Smooth muscle cell (in vitro differentiated cells): ENCODE measurements at regions not wholly inside any gene's neighbourhood (a gene's known extent, or its start where the extent isn't known, plus 50 kb on each side); places are given as distances from the start of the nearest gene placed in this dataset.

ENCODE experiments used
- DNase-seq: peaks from one replicate; lab custom pipeline; 2025; ENCODE audit not compliant: unreplicated experiment; lab: John Stamatoyannopoulos, UW
- H2AFZ ChIP-seq: fragments of 200-600 bp; sonication (generic); 2 replicates; pipeline ENCODE4 v1.6.0; 2016; ENCODE audit warnings: antibody characterized with exemption, low read depth, mild to moderate bottlenecking
- H3F3A ChIP-seq: fragments of 200-600 bp; sonication (generic); 2 replicates; pipeline ENCODE4 v1.6.0; 2017; ENCODE audit warnings: antibody characterized with exemption, low read depth
- H3K27ac ChIP-seq: fragments of 200-600 bp; sonication (generic); 2 replicates; pipeline ENCODE4 v1.5.1; 2016; ENCODE audit warnings: low read depth, mild to moderate bottlenecking
- H3K27me3 ChIP-seq: fragments of 200-600 bp; sonication (generic); 2 replicates; pipeline ENCODE4 v1.6.1; 2016; ENCODE audit warnings: low read depth, mild to moderate bottlenecking
- H3K36me3 ChIP-seq: fragments of 200-600 bp; sonication (generic); 2 replicates; pipeline ENCODE4 v1.5.1; 2016; ENCODE audit warnings: low read depth
- H3K4me1 ChIP-seq: fragments of 200-600 bp; sonication (generic); 2 replicates; pipeline ENCODE4 v1.5.1; 2016; ENCODE audit warnings: low read depth
- H3K4me2 ChIP-seq: fragments of 200-600 bp; sonication (generic); 2 replicates; pipeline ENCODE4 v1.6.0; 2016; ENCODE audit warnings: mild to moderate bottlenecking
- H3K4me3 ChIP-seq: fragments of 200-600 bp; sonication (generic); 2 replicates; pipeline ENCODE4 v1.5.1; 2016; ENCODE audit warnings: mild to moderate bottlenecking
- H3K79me2 ChIP-seq: fragments of 200-600 bp; sonication (generic); 2 replicates; pipeline ENCODE4 v1.6.0; 2016; ENCODE audit warnings: low read depth, mild to moderate bottlenecking
- H3K9ac ChIP-seq: fragments of 200-600 bp; sonication (generic); 2 replicates; pipeline ENCODE4 v1.6.0; 2016; ENCODE audit warnings: low read depth
- H3K9me3 ChIP-seq: fragments of 200-600 bp; sonication (generic); replicated peaks from 2 replicates; pipeline ENCODE4 v1.5.1; 2016; ENCODE audit warnings: low read depth
- H4K20me1 ChIP-seq: fragments of 200-600 bp; sonication (generic); 2 replicates; pipeline ENCODE4 v1.6.0; 2016; ENCODE audit warnings: low read depth
- CTCF ChIP-seq: fragments of 200-600 bp; sonication (generic); IDR thresholded peaks from 2 replicates; pipeline ENCODE4 v1.5.1; 2017; ENCODE audit warnings: borderline replicate concordance, mild to moderate bottlenecking, antibody characterized with exemption; ENCODE audit not compliant: insufficient read depth, poor library complexity, severe bottlenecking
- WGBS: methylation state at CpG from one replicate; pipeline ENCODE4 v1.1.7; 2016; ENCODE audit warnings: low lambda C conversion rate; 5-methylcytosine and 5-hydroxymethylcytosine counted together

GRCh38 chr4:30024526-30024925 lies 695.6 kb upstream of the PCDH7 start:
- Histone ChIP-seq H3K4me1 (no peaks in the 10 kb centered on the region), H4K20me1 (no peaks in the 10 kb centered on the region), H3F3A (no peaks in the 10 kb centered on the region), H3K27ac (no peak overlapping the region), H3K9ac (no peak overlapping the region), H2AFZ (no peak overlapping the region), H3K27me3 (no peaks in the 10 kb centered on the region), H3K9me3 (no peaks in the 10 kb centered on the region), H3K36me3 (no peaks in the 10 kb centered on the region), H3K4me2 (no peak overlapping the region), H3K79me2 (no peaks in the 10 kb centered on the region), H3K4me3 (no peak overlapping the region)
- no peak for TF ChIP-seq CTCF
- DNase-seq, result no peak
- WGBS, result 90% methylated on average over 2 of the region's 2 CpGs

- Histone ChIP-seq H3K4me1 (no peaks in the 10 kb centered on the region), H4K20me1 (no peaks in the 10 kb centered on the region), H2AFZ (no peak overlapping the region)
Measured at GRCh38 chr4:30028826-30029225, 691.3 kb upstream of the PCDH7 start.

GRCh38 chr4:30056016-30056766 lies 664.0 kb upstream of the PCDH7 start:
- no peak for TF ChIP-seq CTCF
- H3K27me3 ChIP-seq, result no peaks in the 10 kb centered on the region
- WGBS, result 86% methylated on average over 5 of the region's 5 CpGs
- H3K36me3 ChIP-seq, result no peaks in the 10 kb centered on the region
- peaks cover 6% of the 10 kb centered on the region for H3K4me1 ChIP-seq
- no peaks in the 10 kb centered on the region for H3F3A ChIP-seq
- no peak overlapping the region for H3K27ac ChIP-seq
- H4K20me1 ChIP-seq, result no peaks in the 10 kb centered on the region
- H3K4me3 ChIP-seq, result no peak overlapping the region
- no peak overlapping the region for H3K4me2 ChIP-seq
- no peak for DNase-seq
- H3K9ac ChIP-seq, result no peak overlapping the region
- no peaks in the 10 kb centered on the region for H3K79me2 ChIP-seq
- H2AFZ ChIP-seq, result no peak overlapping the region
- H3K9me3 ChIP-seq, result no peaks in the 10 kb centered on the region

More at GRCh38 chr4:30028826-30029225, 691.3 kb upstream of the PCDH7 start:
- no peaks in the 10 kb centered on the region for H3K79me2 ChIP-seq
- TF ChIP-seq CTCF, result no peak
- no peak overlapping the region for H3K9ac ChIP-seq
- no peaks in the 10 kb centered on the region for H3K9me3 ChIP-seq
- H3K27ac ChIP-seq, result no peak overlapping the region
- no peaks in the 10 kb centered on the region for H3K36me3 ChIP-seq
- H3K4me2 ChIP-seq, result no peak overlapping the region
- no peaks in the 10 kb centered on the region for H3F3A ChIP-seq
- DNase-seq, result no peak
- H3K27me3 ChIP-seq, result no peaks in the 10 kb centered on the region
- H3K4me3 ChIP-seq, result no peak overlapping the region

- no peaks in the 10 kb centered on the region for H3K79me2 ChIP-seq
- no peaks in the 10 kb centered on the region for H3K27me3 ChIP-seq
- H3K4me2 ChIP-seq, result no peak overlapping the region
- no peak overlapping the region for H2AFZ ChIP-seq
- DNase-seq, result no peak
- no peaks in the 10 kb centered on the region for H3F3A ChIP-seq
- TF ChIP-seq CTCF, result no peak
- no peak overlapping the region for H3K27ac ChIP-seq
- no peaks in the 10 kb centered on the region for H3K4me1 ChIP-seq
- H3K9me3 ChIP-seq, result no peaks in the 10 kb centered on the region
- no peak overlapping the region for H3K9ac ChIP-seq
- no peaks in the 10 kb centered on the region for H4K20me1 ChIP-seq
- no peak overlapping the region for H3K4me3 ChIP-seq
- H3K36me3 ChIP-seq, result no peaks in the 10 kb centered on the region
- 57% methylated on average over 1 of the region's 1 CpG for WGBS
Measured at GRCh38 chr4:30068234-30068633, 651.9 kb upstream of the PCDH7 start.
